ENCODE measurements at regions not wholly inside any gene's neighbourhood (a gene's known extent, or its start where the extent isn't known, plus 50 kb on each side); places are given as distances from the start of the nearest gene placed in this dataset.

DNA sequence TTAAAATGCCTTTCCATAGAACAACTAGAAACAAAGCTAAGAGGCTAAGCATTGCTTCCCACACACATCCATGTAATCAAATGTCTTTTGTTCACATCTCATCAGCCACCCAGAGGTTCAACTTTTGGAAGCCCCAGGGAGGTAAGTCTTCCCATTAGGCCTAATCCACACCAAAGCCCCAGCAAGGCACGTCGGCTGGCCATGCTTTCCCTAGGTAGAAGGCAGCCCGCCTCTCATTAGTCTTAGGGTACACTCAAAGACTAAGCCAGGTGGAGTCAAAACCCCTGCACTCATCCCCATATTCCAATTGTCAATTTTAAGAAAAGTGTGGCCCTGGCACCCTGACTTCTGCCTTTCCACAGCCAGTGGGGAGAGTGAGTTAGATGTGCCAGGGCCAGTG is 87.9 kb downstream of the ATPSCKMT start:
- DNase-seq (ENCODE audit: low spot score), result no peak
- CTCF ChIA-PET, result no interaction called here
- POLR2A ChIA-PET (ENCODE audit: low non-redundant PET), result no interaction called here
- H3K27ac ChIP-seq, result no peak overlapping the region
- TF ChIP-seq, protein P1, sequence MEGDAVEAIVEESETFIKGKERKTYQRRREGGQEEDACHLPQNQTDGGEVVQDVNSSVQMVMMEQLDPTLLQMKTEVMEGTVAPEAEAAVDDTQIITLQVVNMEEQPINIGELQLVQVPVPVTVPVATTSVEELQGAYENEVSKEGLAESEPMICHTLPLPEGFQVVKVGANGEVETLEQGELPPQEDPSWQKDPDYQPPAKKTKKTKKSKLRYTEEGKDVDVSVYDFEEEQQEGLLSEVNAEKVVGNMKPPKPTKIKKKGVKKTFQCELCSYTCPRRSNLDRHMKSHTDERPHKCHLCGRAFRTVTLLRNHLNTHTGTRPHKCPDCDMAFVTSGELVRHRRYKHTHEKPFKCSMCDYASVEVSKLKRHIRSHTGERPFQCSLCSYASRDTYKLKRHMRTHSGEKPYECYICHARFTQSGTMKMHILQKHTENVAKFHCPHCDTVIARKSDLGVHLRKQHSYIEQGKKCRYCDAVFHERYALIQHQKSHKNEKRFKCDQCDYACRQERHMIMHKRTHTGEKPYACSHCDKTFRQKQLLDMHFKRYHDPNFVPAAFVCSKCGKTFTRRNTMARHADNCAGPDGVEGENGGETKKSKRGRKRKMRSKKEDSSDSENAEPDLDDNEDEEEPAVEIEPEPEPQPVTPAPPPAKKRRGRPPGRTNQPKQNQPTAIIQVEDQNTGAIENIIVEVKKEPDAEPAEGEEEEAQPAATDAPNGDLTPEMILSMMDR (conservative IDR thresholded peaks at IDR 0.05; ENCODE audit: low read depth), result no peak

DNA sequence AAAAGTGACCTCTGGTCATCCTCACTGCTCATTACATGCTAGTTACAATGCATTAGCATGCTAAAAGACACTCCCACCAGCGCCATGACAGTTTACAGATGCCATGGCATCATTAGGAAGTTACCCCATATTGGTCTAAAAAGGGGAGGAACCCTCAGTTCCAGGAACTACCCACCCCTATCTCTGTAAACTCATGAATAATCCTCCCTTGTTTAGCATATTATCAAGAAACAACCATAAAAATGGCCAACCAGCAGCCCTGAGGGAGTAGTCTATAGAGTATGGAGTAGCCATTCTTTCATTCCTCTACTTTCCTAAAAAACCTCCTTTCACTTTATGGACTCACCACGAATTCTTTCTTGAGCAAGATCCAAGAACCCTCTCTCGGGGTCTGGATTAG is 89.4 kb downstream of the ATPSCKMT start:
- TF ChIP-seq, protein P1 (conservative IDR thresholded peaks at IDR 0.05; ENCODE audit: low read depth), result no peak
- POLR2A ChIA-PET (ENCODE audit: low non-redundant PET), result no interaction called here
- H3K27ac ChIP-seq, result no peak overlapping the region
- CTCF ChIA-PET, result no interaction called here
- DNase-seq (ENCODE audit: low spot score), result no peak

DNA sequence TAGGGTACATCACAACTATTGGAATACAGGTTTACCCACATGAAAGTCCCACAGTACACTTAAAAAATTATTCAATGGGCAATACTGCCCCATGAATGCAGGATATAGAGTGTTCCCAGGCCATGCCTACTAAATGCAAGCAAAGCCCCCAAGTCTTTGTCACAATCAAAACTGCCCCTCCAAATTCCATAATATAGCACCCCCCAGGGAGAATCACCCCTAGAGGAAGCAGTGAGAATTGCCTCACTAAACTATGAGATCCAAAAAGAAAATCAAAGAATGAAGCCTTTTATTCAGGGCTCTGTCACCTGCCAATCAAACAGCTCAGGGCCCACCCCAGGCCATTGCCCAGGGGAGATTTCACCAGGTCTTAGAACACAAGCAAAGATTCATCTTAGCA is 90.8 kb downstream of the ATPSCKMT start:
- no peak for DNase-seq (ENCODE audit: low spot score)
- H3K27ac ChIP-seq, result no peak overlapping the region
- TF ChIP-seq, protein P1 (conservative IDR thresholded peaks at IDR 0.05; ENCODE audit: low read depth), result no peak
- ChIA-PET CTCF (no interaction called here), POLR2A (ENCODE audit: low non-redundant PET) (no interaction called here)

DNA sequence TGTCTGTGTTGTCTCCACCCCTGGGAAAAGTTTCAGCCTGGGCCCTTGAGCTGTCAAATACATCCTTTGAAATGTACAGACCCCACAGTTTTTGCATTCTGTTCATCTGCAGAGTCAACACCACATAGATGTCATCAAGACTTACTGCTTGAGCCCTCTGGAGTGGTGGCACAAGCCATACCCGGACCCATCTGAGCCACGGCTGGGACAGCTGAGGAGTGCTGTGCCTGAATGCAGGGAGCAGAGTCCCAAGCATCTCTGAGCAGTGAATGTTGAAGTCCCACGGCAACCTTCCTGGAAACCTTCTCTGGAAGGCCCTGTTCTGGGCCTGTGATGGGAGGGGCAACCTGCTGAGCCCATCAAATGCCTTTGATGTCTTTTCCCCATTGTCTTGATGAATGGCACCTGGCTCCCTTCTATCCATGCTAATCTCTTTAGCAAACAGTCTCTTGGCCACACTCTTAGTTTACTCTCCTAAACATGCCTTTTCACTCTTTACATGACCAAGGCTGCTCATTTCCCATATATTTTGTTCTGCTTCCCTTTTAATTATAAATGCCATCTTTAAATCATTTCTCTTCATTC is 92.5 kb downstream of the ATPSCKMT start:
- TF ChIP-seq, protein P1 (conservative IDR thresholded peaks at IDR 0.05; ENCODE audit: low read depth), result no peak
- no peak for DNase-seq (ENCODE audit: low spot score)
- no peak overlapping the region for H3K27ac ChIP-seq
- POLR2A ChIA-PET (ENCODE audit: low non-redundant PET), result no interaction called here
- CTCF ChIA-PET, result interaction anchor here (0.6 kb wide), 1 partner anchor 616 kb away, joined by 3 read pairs; no protein-coding TSS in a partner anchor

DNA sequence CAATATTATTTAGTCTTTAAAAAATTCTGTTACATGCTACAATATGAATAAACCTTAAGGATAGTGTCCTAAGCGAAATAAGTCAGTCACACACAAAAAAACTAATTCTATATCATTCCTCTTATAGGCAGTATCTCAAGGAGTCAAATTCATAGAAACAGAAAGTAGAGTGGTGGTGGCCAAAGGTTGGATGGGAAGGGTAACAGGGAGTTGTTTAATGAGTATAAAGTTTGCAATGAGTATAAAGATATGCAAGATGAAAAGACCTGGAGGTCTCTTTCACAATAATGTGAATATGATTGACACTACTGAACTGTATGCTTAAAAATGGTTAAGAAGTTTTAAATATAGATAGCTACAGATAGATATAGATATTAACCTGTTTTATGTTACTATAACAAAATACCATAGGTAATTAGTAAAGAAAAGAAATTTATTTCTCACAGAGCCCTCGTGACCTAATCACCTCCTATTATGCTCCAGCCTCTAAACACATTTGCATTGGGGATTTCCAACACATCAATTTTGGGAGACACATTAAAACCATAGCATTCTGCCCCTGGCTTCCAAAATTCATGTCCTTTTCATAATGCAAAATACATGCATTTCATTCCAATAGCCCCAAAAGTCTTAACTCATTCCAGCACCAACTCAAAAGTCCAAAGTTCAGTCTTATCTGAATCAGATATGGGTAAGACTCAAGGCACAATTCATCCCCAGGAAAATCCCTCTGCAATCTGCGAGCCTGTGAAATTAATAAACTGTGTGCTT is 93.6 kb downstream of the ATPSCKMT start:
- no peak for DNase-seq (ENCODE audit: low spot score)
- CTCF ChIA-PET, result no interaction called here
- TF ChIP-seq, protein P1 (conservative IDR thresholded peaks at IDR 0.05; ENCODE audit: low read depth), result no peak
- POLR2A ChIA-PET (ENCODE audit: low non-redundant PET), result no interaction called here
- H3K27ac ChIP-seq, result no peak overlapping the region

DNA sequence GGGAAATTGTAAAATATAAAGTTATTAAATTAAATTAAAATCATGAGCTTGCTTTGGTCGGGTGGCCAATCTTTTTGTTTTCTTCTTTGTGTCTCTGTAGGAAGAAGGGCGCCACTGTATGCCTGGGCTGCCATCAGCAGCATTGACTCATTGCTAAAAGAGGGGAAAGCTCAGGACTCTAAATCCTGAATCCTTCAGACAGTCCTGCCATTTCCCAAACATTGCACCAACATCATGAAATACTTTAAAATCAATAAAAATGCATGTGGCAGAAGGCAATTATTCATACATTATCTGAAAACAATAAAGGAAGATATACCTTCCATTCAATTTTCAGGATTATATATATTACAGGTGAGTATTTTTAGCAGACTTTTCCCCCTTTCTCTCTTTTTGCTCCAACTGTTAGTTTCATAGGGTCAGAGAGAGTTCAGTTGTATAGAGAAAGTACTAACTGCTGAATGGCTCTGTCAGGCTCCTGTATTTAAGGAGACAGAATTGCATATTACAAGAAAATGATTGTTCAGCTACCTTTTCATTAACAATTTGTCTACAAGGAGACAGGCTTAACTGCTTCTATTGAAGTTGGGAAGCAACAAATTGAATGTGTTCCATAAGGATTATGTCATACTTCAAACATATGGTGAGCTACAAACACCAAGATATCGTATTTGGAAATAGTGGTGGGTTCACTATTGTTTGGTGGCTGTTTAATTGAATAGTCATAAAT is 95.7 kb downstream of the ATPSCKMT start:
- CTCF ChIA-PET, result no interaction called here

More for the DNA sequence above, 95.7 kb downstream of the ATPSCKMT start:
- H3K27ac ChIP-seq, result no peak overlapping the region
- DNase-seq (ENCODE audit: low spot score), result no peak
- TF ChIP-seq, protein P1 (conservative IDR thresholded peaks at IDR 0.05; ENCODE audit: low read depth), result no peak
- POLR2A ChIA-PET (ENCODE audit: low non-redundant PET), result no interaction called here

Measured in RWPE1 (cell line).